GM12864 (cell line): ENCODE measurements at regions not wholly inside any gene's neighbourhood (a gene's known extent, or its start where the extent isn't known, plus 50 kb on each side); places are given as distances from the start of the nearest gene placed in this dataset.

Experiments used
- DNase-seq: peaks from one replicate; pipeline ENCODE4 v3.0.0-alpha.2; 2011; ENCODE audit warnings: low read depth
- H3K4me3 ChIP-seq: 2 replicates; pipeline ENCODE4 v1.5.1; 2011; ENCODE audit warnings: mild to moderate bottlenecking, low read depth, low read length, control low read depth
- TF ChIP-seq, protein P1 (sequence below): IDR thresholded peaks from 2 replicates; pipeline ENCODE4 v1.5.1; 2011; ENCODE audit warnings: low read depth, mild to moderate bottlenecking, moderate library complexity, low read length, control low read depth, inconsistent platforms; ENCODE audit errors: missing control alignments

GRCh38 chr4:176588436-176588835 lies 204.3 kb downstream of the VEGFC start:
- H3K4me3 ChIP-seq: no peak overlapping the region
- DNase-seq: no peak
- TF ChIP-seq, protein P1, sequence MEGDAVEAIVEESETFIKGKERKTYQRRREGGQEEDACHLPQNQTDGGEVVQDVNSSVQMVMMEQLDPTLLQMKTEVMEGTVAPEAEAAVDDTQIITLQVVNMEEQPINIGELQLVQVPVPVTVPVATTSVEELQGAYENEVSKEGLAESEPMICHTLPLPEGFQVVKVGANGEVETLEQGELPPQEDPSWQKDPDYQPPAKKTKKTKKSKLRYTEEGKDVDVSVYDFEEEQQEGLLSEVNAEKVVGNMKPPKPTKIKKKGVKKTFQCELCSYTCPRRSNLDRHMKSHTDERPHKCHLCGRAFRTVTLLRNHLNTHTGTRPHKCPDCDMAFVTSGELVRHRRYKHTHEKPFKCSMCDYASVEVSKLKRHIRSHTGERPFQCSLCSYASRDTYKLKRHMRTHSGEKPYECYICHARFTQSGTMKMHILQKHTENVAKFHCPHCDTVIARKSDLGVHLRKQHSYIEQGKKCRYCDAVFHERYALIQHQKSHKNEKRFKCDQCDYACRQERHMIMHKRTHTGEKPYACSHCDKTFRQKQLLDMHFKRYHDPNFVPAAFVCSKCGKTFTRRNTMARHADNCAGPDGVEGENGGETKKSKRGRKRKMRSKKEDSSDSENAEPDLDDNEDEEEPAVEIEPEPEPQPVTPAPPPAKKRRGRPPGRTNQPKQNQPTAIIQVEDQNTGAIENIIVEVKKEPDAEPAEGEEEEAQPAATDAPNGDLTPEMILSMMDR: no peak

DNA sequence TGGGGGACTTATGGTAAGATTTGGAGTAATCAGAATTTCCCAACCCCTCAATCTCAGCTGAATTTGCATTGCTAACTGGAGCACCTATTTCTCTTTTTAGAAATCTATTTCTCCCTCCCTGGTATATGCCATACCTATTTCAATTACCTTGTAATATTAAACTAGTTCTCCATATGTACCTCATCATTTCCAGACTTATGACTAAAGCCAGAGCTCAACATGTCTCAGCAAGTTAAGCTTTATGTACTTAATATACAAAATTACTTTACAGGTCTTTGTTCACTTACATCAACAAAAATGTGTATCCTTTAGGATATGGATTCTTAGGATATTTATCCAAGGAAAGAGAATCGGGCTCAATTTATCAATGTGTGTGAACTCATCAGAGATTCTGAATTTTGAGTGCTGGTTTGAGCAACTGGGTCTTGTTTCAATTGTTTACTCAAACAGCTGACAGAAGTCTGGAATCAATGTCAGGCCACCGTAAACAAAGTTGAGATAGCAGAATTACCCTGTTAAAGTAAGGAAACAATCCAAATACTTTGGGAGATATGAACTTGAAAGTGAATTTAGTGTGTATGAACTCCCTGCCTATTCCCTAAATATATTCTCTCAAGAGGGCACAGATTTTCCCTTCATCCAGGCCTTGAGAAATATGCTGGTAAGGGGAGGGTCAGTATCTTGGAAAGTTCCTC lies 199.6 kb downstream of the VEGFC start:
- H3K4me3 ChIP-seq: no peak overlapping the region
- TF ChIP-seq, protein P1: no peak
- DNase-seq: no peak

- TF ChIP-seq, protein P1: no peak
- DNase-seq: no peak
Measured at GRCh38 chr4:176593943-176594342, 198.8 kb downstream of the VEGFC start.

DNA sequence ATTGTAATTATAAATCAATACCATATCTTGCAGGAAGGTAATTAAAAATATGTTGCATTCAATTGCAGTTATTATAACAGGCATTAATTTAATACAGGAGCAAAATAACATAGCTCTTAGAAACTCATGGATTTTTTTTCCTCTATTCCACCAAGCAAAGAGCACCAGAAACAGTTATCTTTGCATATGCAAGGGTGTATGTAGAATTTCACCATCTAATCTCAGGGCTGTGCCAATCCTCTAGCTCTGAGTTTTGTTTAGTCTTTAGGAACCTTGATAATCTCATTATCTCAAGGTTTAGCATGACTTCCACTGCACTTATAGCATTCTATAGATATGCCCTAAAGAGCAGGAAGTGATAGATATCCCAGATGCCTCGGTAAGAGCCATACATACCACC lies 197.5 kb downstream of the VEGFC start:
- TF ChIP-seq, protein P1: no peak
- no peak for DNase-seq
- H3K4me3 ChIP-seq: no peak overlapping the region

More at GRCh38 chr4:176593943-176594342, 198.8 kb downstream of the VEGFC start:
- no peak overlapping the region for H3K4me3 ChIP-seq

DNA sequence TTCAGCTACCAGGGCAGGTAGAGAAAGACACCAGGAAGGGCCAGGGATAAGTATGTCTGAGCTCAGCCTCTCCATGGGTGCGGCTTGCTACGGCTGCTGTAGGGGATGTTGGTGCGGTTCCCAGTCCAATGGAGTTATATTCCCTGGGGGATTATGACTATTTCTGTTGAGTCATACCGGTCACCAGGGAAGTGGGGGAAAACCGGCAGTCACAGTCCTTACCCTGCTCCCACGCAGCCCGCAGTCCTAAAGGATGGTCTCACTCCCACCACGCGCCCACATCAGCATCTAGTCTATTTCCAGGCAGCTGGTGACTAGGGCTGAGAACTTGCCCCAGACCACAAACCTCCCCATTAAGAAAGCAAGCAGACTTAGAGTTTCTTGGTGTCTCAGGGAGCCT lies 191.6 kb downstream of the VEGFC start:
- TF ChIP-seq, protein P1: no peak
- DNase-seq: no peak
- H3K4me3 ChIP-seq: no peak overlapping the region

DNA sequence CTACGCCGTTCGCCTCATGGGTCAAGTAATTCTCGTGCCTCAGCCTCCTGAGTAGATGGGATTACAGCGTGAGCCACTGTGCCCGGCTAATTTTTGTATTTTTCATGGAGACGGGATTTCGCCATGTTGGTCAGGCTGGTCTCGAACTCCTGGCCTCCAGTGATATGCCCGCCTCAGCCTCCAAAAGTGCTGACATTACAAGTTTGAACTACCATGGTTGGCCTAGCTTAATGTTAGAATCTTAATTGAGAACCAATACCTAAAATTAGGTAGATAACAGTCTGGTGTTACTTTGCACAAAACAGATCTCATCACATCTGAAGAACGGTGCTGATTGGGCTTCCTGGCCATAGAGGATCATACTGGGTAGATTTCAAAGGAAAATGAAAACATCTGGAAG lies 184.9 kb downstream of the VEGFC start:
- DNase-seq: no peak
- TF ChIP-seq, protein P1: no peak
- no peak overlapping the region for H3K4me3 ChIP-seq

GRCh38 chr4:176608346-176608745 lies 184.4 kb downstream of the VEGFC start:
- no peak for DNase-seq
- TF ChIP-seq, protein P1: no peak
- H3K4me3 ChIP-seq: no peak overlapping the region
